Fibroblast of pulmonary artery (primary cell): ENCODE measurements at regions not wholly inside any gene's neighbourhood (a gene's known extent, or its start where the extent isn't known, plus 50 kb on each side); places are given as distances from the start of the nearest gene placed in this dataset.

Experiments
- DNase-seq: peaks from one replicate; pipeline ENCODE4 v3.0.0-alpha.2; 2010; ENCODE audit warnings: low read depth
- H3K4me3 ChIP-seq: replicated peaks from 2 replicates; pipeline ENCODE4 v1.5.1; 2011; ENCODE audit warnings: low read depth, mild to moderate bottlenecking, control low read depth, low read length, moderate library complexity
- CTCF ChIP-seq: IDR thresholded peaks from 2 replicates; pipeline ENCODE4 v1.5.1; 2011; ENCODE audit warnings: mild to moderate bottlenecking, control low read depth, low read length, inconsistent platforms; ENCODE audit errors: missing control alignments

GRCh38 chr1:102190429-102190828, 193.7 kb upstream of the OLFM3 start:
- H3K4me3 ChIP-seq, result no peak overlapping the region
- TF ChIP-seq CTCF, result no peak
- no peak for DNase-seq

- TF ChIP-seq CTCF, result no peak
- H3K4me3 ChIP-seq, result no peak overlapping the region
- DNase-seq, result no peak
These were observed 189.8 kb upstream of the OLFM3 start for GRCh38 chr1:102186536-102186935.

GRCh38 chr1:102185260-102185659, 188.5 kb upstream of the OLFM3 start:
- no peak overlapping the region for H3K4me3 ChIP-seq
- DNase-seq, result no peak
- no peak for TF ChIP-seq CTCF

GRCh38 chr1:102184477-102184876, 187.8 kb upstream of the OLFM3 start:
- DNase-seq, result no peak
- no peak overlapping the region for H3K4me3 ChIP-seq
- no peak for TF ChIP-seq CTCF

- no peak for DNase-seq
- H3K4me3 ChIP-seq, result no peak overlapping the region
- TF ChIP-seq CTCF, result no peak
These were observed 187.0 kb upstream of the OLFM3 start for GRCh38 chr1:102183711-102184110.

- DNase-seq, result no peak
- H3K4me3 ChIP-seq, result no peak overlapping the region
- TF ChIP-seq CTCF, result no peak
These were observed 186.0 kb upstream of the OLFM3 start for GRCh38 chr1:102182603-102183260.

- TF ChIP-seq CTCF, result no peak
- no peak for DNase-seq
- H3K4me3 ChIP-seq, result no peak overlapping the region
These were observed 184.6 kb upstream of the OLFM3 start for GRCh38 chr1:102181341-102181740.
